ENCODE measurements at regions not wholly inside any gene's neighbourhood (a gene's known extent, or its start where the extent isn't known, plus 50 kb on each side); places are given as distances from the start of the nearest gene placed in this dataset.

- H3K27me3 ChIP-seq: no peaks in the 10 kb centered on the region
- no peak overlapping the region for H3K27ac ChIP-seq
- DNase-seq (ENCODE audit: low spot score in 2 of 2): no peak
- no peak for TF ChIP-seq CTCF (IDR thresholded peaks at IDR 0.05)
- H3K9me3 ChIP-seq: peaks cover 0 to 18% (median 0%) of the 10 kb centered on the region in 4 donors
- H3K4me1 ChIP-seq: no peaks in the 10 kb centered on the region
- H3K36me3 ChIP-seq: no peaks in the 10 kb centered on the region
- no peak overlapping the region for H3K4me3 ChIP-seq
- WGBS, 2 donors: 86 to 89% methylated on average over 4 of the region's 4 CpGs
Measured at GRCh38 chr4:138428611-138429010, 186.5 kb upstream of the SLC7A11 start.

- H3K4me3 ChIP-seq: no peak overlapping the region
- no peak overlapping the region for H3K27ac ChIP-seq
- TF ChIP-seq EP300 (IDR thresholded peaks at IDR 0.05) (no peak), POLR2A (IDR thresholded peaks at IDR 0.05) (no peak), CTCF (IDR thresholded peaks at IDR 0.05) (no peak)
- WGBS, 2 donors: 53 to 75% methylated on average over 1 of the region's 1 CpG
- H3K4me1 ChIP-seq: no peaks in the 10 kb centered on the region
- H3K36me3 ChIP-seq: no peaks in the 10 kb centered on the region
- H3K27me3 ChIP-seq: no peaks in the 10 kb centered on the region
- no peak for DNase-seq (ENCODE audit: low spot score in 2 of 2)
- no peaks in the 10 kb centered on the region for H3K9me3 ChIP-seq
Measured at GRCh38 chr4:138426786-138427185, 184.6 kb upstream of the SLC7A11 start.

- Histone ChIP-seq H3K27ac (no peak overlapping the region), H3K4me3 (no peak overlapping the region), H3K4me1 (no peaks in the 10 kb centered on the region), H3K27me3 (no peaks in the 10 kb centered on the region), H3K9me3 (no peaks in the 10 kb centered on the region), H3K36me3 (no peaks in the 10 kb centered on the region)
- no peak for TF ChIP-seq EP300 (IDR thresholded peaks at IDR 0.05)
- TF ChIP-seq POLR2A (IDR thresholded peaks at IDR 0.05): no peak
- no peak for TF ChIP-seq CTCF (IDR thresholded peaks at IDR 0.05)
- WGBS, 2 donors: 87 to 100% methylated on average over 1 of the region's 1 CpG
- no peak for DNase-seq (ENCODE audit: low spot score in 2 of 2)
Measured at GRCh38 chr4:138420471-138420870, 178.3 kb upstream of the SLC7A11 start.

- Histone ChIP-seq H3K4me1 (no peaks in the 10 kb centered on the region), H3K4me3 (no peak overlapping the region), H3K36me3 (no peaks in the 10 kb centered on the region), H3K9me3 (no peaks in the 10 kb centered on the region), H3K27me3 (no peaks in the 10 kb centered on the region), H3K27ac (no peak overlapping the region)
- WGBS, 2 donors: 89 to 94% methylated on average over 1 of the region's 1 CpG
- DNase-seq (ENCODE audit: low spot score in 2 of 2): no peak
- TF ChIP-seq EP300 (IDR thresholded peaks at IDR 0.05): no peak
- TF ChIP-seq POLR2A (IDR thresholded peaks at IDR 0.05): no peak
- TF ChIP-seq CTCF (IDR thresholded peaks at IDR 0.05): no peak
Measured at GRCh38 chr4:138414202-138414601, 172.1 kb upstream of the SLC7A11 start.

GRCh38 chr4:138413273-138413672 lies 171.1 kb upstream of the SLC7A11 start:
- no peaks in the 10 kb centered on the region for H3K9me3 ChIP-seq
- no peak for DNase-seq (ENCODE audit: low spot score in 2 of 2)
- H3K27ac ChIP-seq: no peak overlapping the region
- no peaks in the 10 kb centered on the region for H3K27me3 ChIP-seq
- H3K4me1 ChIP-seq: no peaks in the 10 kb centered on the region
- 58 to 74% methylated on average over 1 of the region's 1 CpG for WGBS, 2 donors
- TF ChIP-seq CTCF (IDR thresholded peaks at IDR 0.05): no peak
- TF ChIP-seq POLR2A (IDR thresholded peaks at IDR 0.05): no peak
- no peak for TF ChIP-seq EP300 (IDR thresholded peaks at IDR 0.05)
- H3K36me3 ChIP-seq: no peaks in the 10 kb centered on the region
- no peak overlapping the region for H3K4me3 ChIP-seq
